Endodermal cell (in vitro differentiated cells): ENCODE measurements at regions not wholly inside any gene's neighbourhood (a gene's known extent, or its start where the extent isn't known, plus 50 kb on each side); places are given as distances from the start of the nearest gene placed in this dataset.

Experiments used
- DNase-seq: peaks from one replicate; pipeline ENCODE4 v3.0.0-alpha.2; 2017
- H3K27ac ChIP-seq: 2 replicates; pipeline ENCODE4 v1.5.1; 2013; ENCODE audit warnings: mild to moderate bottlenecking, low read depth, low read length, moderate library complexity
- H3K27me3 ChIP-seq: 2 replicates; pipeline ENCODE4 v1.6.1; 2013; ENCODE audit warnings: mild to moderate bottlenecking, low read length, moderate library complexity; ENCODE audit not compliant: insufficient read depth, control insufficient read depth, poor library complexity, severe bottlenecking
- H3K36me3 ChIP-seq: 2 replicates; pipeline ENCODE4 v1.7.0; 2013; ENCODE audit warnings: mild to moderate bottlenecking, low read length, moderate library complexity; ENCODE audit not compliant: control insufficient read depth, insufficient read depth
- H3K4me1 ChIP-seq: one replicate; pipeline ENCODE4 v1.7.0; 2013; ENCODE audit warnings: low read length; ENCODE audit not compliant: control insufficient read depth, insufficient read depth
- H3K4me3 ChIP-seq: 2 replicates; pipeline ENCODE4 v1.5.1; 2013; ENCODE audit warnings: mild to moderate bottlenecking, low read length, moderate library complexity
- H3K9ac ChIP-seq: 2 replicates; pipeline ENCODE4 v1.6.1; 2013; ENCODE audit warnings: mild to moderate bottlenecking, low read length, moderate library complexity; ENCODE audit not compliant: poor library complexity, severe bottlenecking; ENCODE audit errors: extremely low read depth
- H3K9me3 ChIP-seq: 2 replicates; pipeline ENCODE4 v1.6.1; 2013; ENCODE audit warnings: mild to moderate bottlenecking, low read length, moderate library complexity; ENCODE audit not compliant: control insufficient read depth
- H3K27ac Mint-ChIP-seq: 2 replicates; pipeline ENCODE4 v1.8.0; 2020; ENCODE audit warnings: mixed read lengths
- H3K27me3 Mint-ChIP-seq: 2 replicates; pipeline ENCODE4 v1.8.0; 2021; ENCODE audit warnings: mild to moderate bottlenecking, mixed read lengths; ENCODE audit not compliant: insufficient read depth
- H3K36me3 Mint-ChIP-seq: 2 replicates; pipeline ENCODE4 v1.8.0; 2020; ENCODE audit warnings: low read depth, mixed read lengths
- H3K4me1 Mint-ChIP-seq: 2 replicates; pipeline ENCODE4 v1.8.0; 2020; ENCODE audit warnings: mixed read lengths
- H3K4me3 Mint-ChIP-seq: 2 replicates; pipeline ENCODE4 v1.8.0; 2020; ENCODE audit warnings: mild to moderate bottlenecking, moderate library complexity, mixed read lengths
- H3K9me3 Mint-ChIP-seq: 2 replicates; pipeline ENCODE4 v1.8.0; 2020; ENCODE audit warnings: mild to moderate bottlenecking, mixed read lengths
- WGBS, 2 experiments: methylation state at CpG; one replicate each; pipeline versions ENCODE4 v1.1.5 to v1.1.7; 2013; ENCODE audit warnings: missing lambda C conversion rate in 2 of 2, mixed read lengths in 1 of 2; ENCODE audit not compliant: insufficient coverage in 1 of 2, insufficient read length in 1 of 2; 5-methylcytosine and 5-hydroxymethylcytosine counted together
- TF ChIP-seq, protein P1 (sequence below): fragments of 200-600 bp; sonication (generic); conservative IDR thresholded peaks from 2 replicates; pipeline ENCODE4 v1.5.0; 2021; ENCODE audit warnings: antibody characterized with exemption, mild to moderate bottlenecking

DNA sequence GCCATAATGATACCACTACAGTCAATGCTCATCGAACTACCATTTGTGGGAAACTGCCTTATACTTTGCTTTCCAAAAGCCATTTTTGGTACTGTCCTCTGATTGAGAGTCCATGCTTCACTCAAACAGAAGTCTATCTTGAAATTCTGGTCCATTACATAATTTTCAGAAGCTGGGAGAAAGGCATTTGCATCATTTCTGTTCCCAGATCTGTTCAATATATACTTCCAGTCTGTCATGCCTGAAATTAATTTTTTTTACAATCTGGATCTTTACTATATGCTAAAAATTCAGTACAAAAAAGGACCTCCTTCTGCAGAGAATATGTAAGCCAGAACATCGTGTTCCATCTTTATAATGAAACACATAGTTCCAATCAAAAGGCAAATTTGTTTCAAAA, 528.9 kb upstream of the MEF2C start:
- H3K27me3 Mint-ChIP-seq: no peaks in the 10 kb centered on the region
- H3K9me3 ChIP-seq: no peaks in the 10 kb centered on the region
- 98 to 100% methylated on average over 1 to 2 of the region's 2 CpGs for WGBS, 2 experiments
- TF ChIP-seq, protein P1, sequence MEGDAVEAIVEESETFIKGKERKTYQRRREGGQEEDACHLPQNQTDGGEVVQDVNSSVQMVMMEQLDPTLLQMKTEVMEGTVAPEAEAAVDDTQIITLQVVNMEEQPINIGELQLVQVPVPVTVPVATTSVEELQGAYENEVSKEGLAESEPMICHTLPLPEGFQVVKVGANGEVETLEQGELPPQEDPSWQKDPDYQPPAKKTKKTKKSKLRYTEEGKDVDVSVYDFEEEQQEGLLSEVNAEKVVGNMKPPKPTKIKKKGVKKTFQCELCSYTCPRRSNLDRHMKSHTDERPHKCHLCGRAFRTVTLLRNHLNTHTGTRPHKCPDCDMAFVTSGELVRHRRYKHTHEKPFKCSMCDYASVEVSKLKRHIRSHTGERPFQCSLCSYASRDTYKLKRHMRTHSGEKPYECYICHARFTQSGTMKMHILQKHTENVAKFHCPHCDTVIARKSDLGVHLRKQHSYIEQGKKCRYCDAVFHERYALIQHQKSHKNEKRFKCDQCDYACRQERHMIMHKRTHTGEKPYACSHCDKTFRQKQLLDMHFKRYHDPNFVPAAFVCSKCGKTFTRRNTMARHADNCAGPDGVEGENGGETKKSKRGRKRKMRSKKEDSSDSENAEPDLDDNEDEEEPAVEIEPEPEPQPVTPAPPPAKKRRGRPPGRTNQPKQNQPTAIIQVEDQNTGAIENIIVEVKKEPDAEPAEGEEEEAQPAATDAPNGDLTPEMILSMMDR: no peak
- no peaks in the 10 kb centered on the region for H3K27me3 ChIP-seq
- no peak overlapping the region for H3K4me3 Mint-ChIP-seq
- H3K9ac ChIP-seq: no peak overlapping the region
- H3K4me3 ChIP-seq: no peak overlapping the region
- no peaks in the 10 kb centered on the region for H3K36me3 Mint-ChIP-seq
- DNase-seq: no peak
- no peaks in the 10 kb centered on the region for H3K4me1 ChIP-seq
- no peaks in the 10 kb centered on the region for H3K9me3 Mint-ChIP-seq
- no peaks in the 10 kb centered on the region for H3K4me1 Mint-ChIP-seq
- H3K27ac Mint-ChIP-seq: no peak overlapping the region
- H3K36me3 ChIP-seq: no peaks in the 10 kb centered on the region
- H3K27ac ChIP-seq: no peak overlapping the region

DNA sequence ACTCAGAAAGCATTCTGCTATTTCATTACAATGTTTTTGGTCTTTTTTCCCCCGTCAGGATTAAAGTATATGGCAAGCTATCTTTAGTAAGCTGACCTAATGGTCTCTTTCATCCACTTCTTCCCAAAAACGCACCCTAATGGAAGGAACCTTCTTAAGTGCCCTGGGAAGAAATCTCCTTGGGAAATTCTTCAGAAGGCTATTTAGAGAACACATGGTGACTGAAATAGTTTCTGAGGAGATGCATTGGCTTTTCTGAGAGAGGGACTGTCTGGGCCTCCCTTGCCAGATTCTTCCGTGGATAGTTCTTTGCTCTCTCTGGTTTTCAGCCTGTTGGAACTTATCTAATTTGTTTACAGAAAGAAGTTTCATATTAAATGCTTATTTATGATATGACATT, 524.1 kb upstream of the MEF2C start:
- Histone ChIP-seq H3K27ac (no peak overlapping the region), H3K36me3 (no peaks in the 10 kb centered on the region), H3K9me3 (no peaks in the 10 kb centered on the region), H3K9ac (no peak overlapping the region), H3K27me3 (no peaks in the 10 kb centered on the region), H3K4me3 (no peak overlapping the region), H3K4me1 (no peaks in the 10 kb centered on the region)
- H3K4me3 Mint-ChIP-seq: no peak overlapping the region
- no peaks in the 10 kb centered on the region for H3K36me3 Mint-ChIP-seq
- DNase-seq: no peak
- no peaks in the 10 kb centered on the region for H3K4me1 Mint-ChIP-seq
- whole genome bisulfite sequencing, 2 experiments: 83 to 98% methylated on average over 1 to 3 of the region's 3 CpGs
- TF ChIP-seq, protein P1: no peak
- no peaks in the 10 kb centered on the region for H3K27me3 Mint-ChIP-seq
- no peak overlapping the region for H3K27ac Mint-ChIP-seq
- no peaks in the 10 kb centered on the region for H3K9me3 Mint-ChIP-seq

DNA sequence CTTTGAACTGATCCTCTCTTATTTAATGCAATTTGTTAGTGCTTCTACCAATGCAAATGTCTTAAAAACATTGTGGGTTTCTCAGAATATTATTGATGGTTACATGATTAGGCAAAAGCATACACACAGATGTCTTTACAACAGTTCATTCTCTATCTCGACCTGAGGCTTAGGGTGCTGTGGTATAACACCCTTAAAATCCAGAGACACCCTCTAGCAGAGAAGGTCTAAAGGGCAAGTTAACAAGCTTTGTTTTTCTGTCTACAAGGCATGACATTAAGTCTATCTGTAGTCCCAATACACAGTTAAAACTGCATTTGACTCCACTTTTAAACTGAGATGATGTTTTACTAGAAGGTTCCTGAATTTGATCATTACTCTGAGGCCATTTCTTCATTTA, 518.7 kb upstream of the MEF2C start:
- whole genome bisulfite sequencing, 2 experiments: 91 to 100% methylated on average over 1 of the region's 1 CpG
- Histone ChIP-seq H3K4me1 (no peaks in the 10 kb centered on the region), H3K36me3 (no peaks in the 10 kb centered on the region), H3K27ac (no peak overlapping the region), H3K9me3 (no peaks in the 10 kb centered on the region), H3K9ac (no peak overlapping the region), H3K4me3 (no peak overlapping the region), H3K27me3 (no peaks in the 10 kb centered on the region)
- no peak for DNase-seq
- no peaks in the 10 kb centered on the region for H3K9me3 Mint-ChIP-seq
- peaks cover 3% of the 10 kb centered on the region for H3K4me1 Mint-ChIP-seq
- no peaks in the 10 kb centered on the region for H3K27me3 Mint-ChIP-seq
- TF ChIP-seq, protein P1: no peak
- no peaks in the 10 kb centered on the region for H3K36me3 Mint-ChIP-seq
- no peak overlapping the region for H3K27ac Mint-ChIP-seq
- H3K4me3 Mint-ChIP-seq: no peak overlapping the region
